ENCODE measurements at regions not wholly inside any gene's neighbourhood (a gene's known extent, or its start where the extent isn't known, plus 50 kb on each side); places are given as distances from the start of the nearest gene placed in this dataset.
"Not testable (repeated sequence)": the region's sequence is repeated elsewhere in the genome, so short reads cannot be mapped to it uniquely, and the experiment has no call there.

GRCh38 chr5:131001507-131001906 lies 163.5 kb downstream of the HINT1 start:
- no peak for DNase-seq

- DNase-seq, result no peak
Observed at GRCh38 chr5:131000289-131000688, 164.8 kb downstream of the HINT1 start.

- DNase-seq, result not testable (repeated sequence)
Observed at GRCh38 chr5:130996720-130997119, 168.3 kb downstream of the HINT1 start.

- DNase-seq, result no peak
Observed at GRCh38 chr5:130995851-130996250, 169.2 kb downstream of the HINT1 start.

GRCh38 chr5:130995254-130995515 lies 169.9 kb downstream of the HINT1 start:
- no peak for DNase-seq

GRCh38 chr5:130994496-130995253 lies 170.4 kb downstream of the HINT1 start:
- DNase-seq, result no peak

GRCh38 chr5:130992621-130993020 lies 172.4 kb downstream of the HINT1 start:
- no peak for DNase-seq

GRCh38 chr5:130992095-130992494 lies 173.0 kb downstream of the HINT1 start:
- no peak for DNase-seq

- no peak for DNase-seq
Observed at GRCh38 chr5:130985776-130986175, 179.3 kb downstream of the HINT1 start.

GRCh38 chr5:130981663-130982062 lies 183.4 kb downstream of the HINT1 start:
- no peak for DNase-seq

GRCh38 chr5:130978475-130978874 lies 186.6 kb downstream of the HINT1 start:
- DNase-seq, result no peak

GRCh38 chr5:130976493-130976892 lies 188.6 kb downstream of the HINT1 start:
- no peak for DNase-seq

GRCh38 chr5:130975847-130976246 lies 189.2 kb downstream of the HINT1 start:
- no peak for DNase-seq

- no peak for DNase-seq
Observed at GRCh38 chr5:130975299-130975698, 189.8 kb downstream of the HINT1 start.

- no peak for DNase-seq
Observed at GRCh38 chr5:130974021-130974683, 190.9 kb downstream of the HINT1 start.

- DNase-seq, result no peak
Observed at GRCh38 chr5:130966990-130967525, 198.0 kb downstream of the HINT1 start.

- DNase-seq, result no peak
Observed at GRCh38 chr5:130965920-130966319, 199.1 kb downstream of the HINT1 start.

- DNase-seq, result no peak
Observed at GRCh38 chr5:130965360-130965759, 199.7 kb downstream of the HINT1 start.

GRCh38 chr5:130964231-130965202 lies 200.5 kb downstream of the HINT1 start:
- no peak for DNase-seq

- DNase-seq, result no peak
Observed at GRCh38 chr5:130963798-130964197, 201.3 kb downstream of the HINT1 start.

GRCh38 chr5:130957151-130957550 lies 207.9 kb downstream of the HINT1 start:
- no peak for DNase-seq

GRCh38 chr5:130955041-130955440 lies 210.0 kb downstream of the HINT1 start:
- DNase-seq, result no peak

- DNase-seq, result no peak
Observed at GRCh38 chr5:130954336-130954735, 210.7 kb downstream of the HINT1 start.
